Neural crest cell (in vitro differentiated cells): ENCODE measurements at regions not wholly inside any gene's neighbourhood (a gene's known extent, or its start where the extent isn't known, plus 50 kb on each side); places are given as distances from the start of the nearest gene placed in this dataset.

Experiments used
- DNase-seq: peaks from one replicate; pipeline ENCODE4 v3.0.0; 2021; ENCODE audit warnings: low read depth, mixed read lengths, low spot score
- H3K27ac Mint-ChIP-seq: one replicate; pipeline ENCODE4 v1.8.0; 2021; ENCODE audit warnings: mild to moderate bottlenecking, mixed read lengths; ENCODE audit not compliant: unreplicated experiment
- H3K27me3 Mint-ChIP-seq: 2 replicates; pipeline ENCODE4 v1.8.0; 2021; ENCODE audit warnings: low read depth, mild to moderate bottlenecking, mixed read lengths
- H3K36me3 Mint-ChIP-seq: 2 replicates; pipeline ENCODE4 v1.8.0; 2021; ENCODE audit warnings: low read depth, mild to moderate bottlenecking, mixed read lengths
- H3K4me1 Mint-ChIP-seq: 2 replicates; pipeline ENCODE4 v1.8.0; 2021; ENCODE audit warnings: mixed read lengths
- H3K4me3 Mint-ChIP-seq: one replicate; pipeline ENCODE4 v1.8.0; 2021; ENCODE audit warnings: mild to moderate bottlenecking, mixed read lengths
- H3K9me3 Mint-ChIP-seq: 2 replicates; pipeline ENCODE4 v1.8.0; 2021; ENCODE audit warnings: mixed read lengths
- TF ChIP-seq, protein P1 (sequence below): fragments of 200-600 bp; sonication (generic); conservative IDR thresholded peaks from 2 replicates; pipeline ENCODE4 v1.5.0; 2021; ENCODE audit warnings: antibody characterized with exemption, mild to moderate bottlenecking

DNA sequence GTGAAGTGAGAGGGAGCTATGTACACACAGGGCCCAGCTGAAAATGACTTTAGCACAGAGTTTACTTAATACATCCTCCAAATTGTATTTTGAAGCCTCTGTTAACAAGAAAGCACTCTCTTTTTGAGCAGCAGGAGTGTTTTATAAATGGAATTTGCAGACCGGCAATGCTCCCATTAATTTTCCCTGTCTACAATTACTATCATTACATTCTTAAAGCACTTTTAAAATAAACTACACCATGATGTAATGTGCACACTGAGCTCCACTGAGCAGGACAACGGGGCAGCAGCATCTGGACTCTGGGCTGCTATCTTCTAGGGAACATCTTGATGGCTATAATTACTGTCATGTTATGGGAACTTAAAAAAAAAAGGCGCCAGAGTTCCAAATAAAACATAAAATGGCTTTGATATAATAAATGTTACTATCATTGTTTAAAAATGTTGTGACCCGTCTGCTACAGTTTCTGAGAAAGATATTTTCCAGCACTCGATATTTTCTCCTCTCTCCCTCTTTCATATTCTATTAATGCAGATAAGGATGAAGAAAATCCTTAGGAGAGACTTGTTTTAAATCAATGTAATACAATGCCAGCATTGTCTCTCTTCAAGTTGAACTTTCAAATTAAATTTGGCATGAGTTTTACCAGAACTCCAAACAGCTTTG is 150.9 kb downstream of the HLX start:
- Mint-ChIP-seq H3K27me3 (peaks cover 7% of the 10 kb centered on the region), H3K9me3 (no peaks in the 10 kb centered on the region), H3K27ac (no peak overlapping the region), H3K4me3 (no peak overlapping the region), H3K36me3 (no peaks in the 10 kb centered on the region), H3K4me1 (no peaks in the 10 kb centered on the region)
- DNase-seq: no peak
- TF ChIP-seq, protein P1, sequence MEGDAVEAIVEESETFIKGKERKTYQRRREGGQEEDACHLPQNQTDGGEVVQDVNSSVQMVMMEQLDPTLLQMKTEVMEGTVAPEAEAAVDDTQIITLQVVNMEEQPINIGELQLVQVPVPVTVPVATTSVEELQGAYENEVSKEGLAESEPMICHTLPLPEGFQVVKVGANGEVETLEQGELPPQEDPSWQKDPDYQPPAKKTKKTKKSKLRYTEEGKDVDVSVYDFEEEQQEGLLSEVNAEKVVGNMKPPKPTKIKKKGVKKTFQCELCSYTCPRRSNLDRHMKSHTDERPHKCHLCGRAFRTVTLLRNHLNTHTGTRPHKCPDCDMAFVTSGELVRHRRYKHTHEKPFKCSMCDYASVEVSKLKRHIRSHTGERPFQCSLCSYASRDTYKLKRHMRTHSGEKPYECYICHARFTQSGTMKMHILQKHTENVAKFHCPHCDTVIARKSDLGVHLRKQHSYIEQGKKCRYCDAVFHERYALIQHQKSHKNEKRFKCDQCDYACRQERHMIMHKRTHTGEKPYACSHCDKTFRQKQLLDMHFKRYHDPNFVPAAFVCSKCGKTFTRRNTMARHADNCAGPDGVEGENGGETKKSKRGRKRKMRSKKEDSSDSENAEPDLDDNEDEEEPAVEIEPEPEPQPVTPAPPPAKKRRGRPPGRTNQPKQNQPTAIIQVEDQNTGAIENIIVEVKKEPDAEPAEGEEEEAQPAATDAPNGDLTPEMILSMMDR: no peak

DNA sequence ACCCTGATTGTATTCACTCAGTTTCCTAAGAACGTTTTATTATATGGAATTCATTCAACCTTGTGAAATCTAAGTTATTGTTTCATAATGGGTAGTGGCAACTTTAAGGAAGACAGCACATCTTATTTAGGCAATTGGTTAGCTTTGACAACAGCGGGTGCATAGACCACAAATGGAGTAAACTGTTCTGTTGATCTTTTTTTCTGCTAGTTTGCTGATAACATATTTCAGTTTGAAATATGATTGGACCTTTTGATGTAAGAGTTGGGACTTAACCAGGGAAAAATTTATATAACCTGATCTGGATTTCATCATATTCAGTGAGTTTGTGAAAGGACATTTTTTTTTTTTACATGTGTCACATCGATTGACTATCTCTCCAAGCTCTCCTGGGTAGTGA is 151.7 kb downstream of the HLX start:
- TF ChIP-seq, protein P1: no peak
- Mint-ChIP-seq H3K4me3 (no peak overlapping the region), H3K27me3 (peaks cover 7% of the 10 kb centered on the region), H3K9me3 (no peaks in the 10 kb centered on the region), H3K36me3 (no peaks in the 10 kb centered on the region), H3K27ac (no peak overlapping the region), H3K4me1 (no peaks in the 10 kb centered on the region)
- DNase-seq: no peak

DNA sequence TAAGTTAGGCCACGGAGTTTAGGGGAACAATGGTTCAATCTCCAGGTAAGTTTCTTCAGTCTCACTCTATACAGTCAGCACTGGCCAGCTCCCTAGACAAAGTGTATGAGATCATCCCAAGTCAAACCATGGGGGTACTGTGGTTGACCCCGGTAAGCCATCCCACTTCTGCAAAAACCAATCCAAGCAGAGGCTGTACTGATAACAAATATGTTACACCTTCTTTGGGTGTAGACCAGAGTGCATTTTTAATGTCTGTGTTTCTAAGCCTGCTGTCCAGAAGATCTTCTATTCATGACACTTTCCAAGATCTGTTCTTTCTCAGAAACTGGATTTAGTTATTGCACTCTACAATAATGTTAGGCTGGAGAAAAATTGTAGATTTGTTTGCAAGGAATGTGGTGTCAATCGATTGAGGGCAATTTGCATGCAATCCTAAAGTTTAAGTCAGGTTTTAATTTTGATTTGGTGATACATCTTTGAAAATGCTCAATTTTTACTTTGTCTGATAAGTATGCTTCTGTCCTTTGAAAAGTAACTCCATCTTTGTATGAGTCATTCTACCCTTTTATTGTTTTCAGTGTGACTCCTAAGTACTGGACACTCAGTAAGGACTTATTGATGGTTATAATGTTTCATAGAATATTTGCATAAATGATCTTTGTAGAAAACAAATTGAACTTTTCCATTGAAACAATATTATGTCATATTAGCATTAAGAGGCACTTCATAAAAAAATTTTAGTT is 152.4 kb downstream of the HLX start:
- no peaks in the 10 kb centered on the region for H3K4me1 Mint-ChIP-seq
- no peak overlapping the region for H3K4me3 Mint-ChIP-seq
- H3K27me3 Mint-ChIP-seq: peaks cover 4% of the 10 kb centered on the region
- H3K36me3 Mint-ChIP-seq: no peaks in the 10 kb centered on the region
- no peak overlapping the region for H3K27ac Mint-ChIP-seq
- no peak for DNase-seq
- no peaks in the 10 kb centered on the region for H3K9me3 Mint-ChIP-seq
- TF ChIP-seq, protein P1: no peak

DNA sequence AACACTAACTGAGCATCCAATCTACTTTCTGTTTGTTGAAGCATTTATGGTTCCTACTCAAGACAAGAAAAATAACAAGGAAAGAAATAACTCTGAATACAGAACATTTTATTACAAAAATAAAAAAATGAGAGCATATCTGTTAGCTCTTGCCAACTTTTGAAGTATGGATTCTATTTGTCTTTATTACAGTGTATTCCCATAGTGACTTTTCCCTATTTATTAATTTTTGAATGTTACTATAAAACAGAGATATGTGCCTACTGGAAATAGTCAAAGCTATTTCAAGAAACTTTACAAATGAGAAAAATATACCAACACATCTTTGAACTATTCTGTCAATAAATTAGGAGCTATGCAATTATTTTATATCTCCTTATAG is 153.0 kb downstream of the HLX start:
- Mint-ChIP-seq H3K4me3 (no peak overlapping the region), H3K27ac (no peak overlapping the region), H3K9me3 (no peaks in the 10 kb centered on the region), H3K27me3 (peaks cover 2% of the 10 kb centered on the region), H3K36me3 (no peaks in the 10 kb centered on the region), H3K4me1 (no peaks in the 10 kb centered on the region)
- DNase-seq: no peak
- TF ChIP-seq, protein P1: no peak

DNA sequence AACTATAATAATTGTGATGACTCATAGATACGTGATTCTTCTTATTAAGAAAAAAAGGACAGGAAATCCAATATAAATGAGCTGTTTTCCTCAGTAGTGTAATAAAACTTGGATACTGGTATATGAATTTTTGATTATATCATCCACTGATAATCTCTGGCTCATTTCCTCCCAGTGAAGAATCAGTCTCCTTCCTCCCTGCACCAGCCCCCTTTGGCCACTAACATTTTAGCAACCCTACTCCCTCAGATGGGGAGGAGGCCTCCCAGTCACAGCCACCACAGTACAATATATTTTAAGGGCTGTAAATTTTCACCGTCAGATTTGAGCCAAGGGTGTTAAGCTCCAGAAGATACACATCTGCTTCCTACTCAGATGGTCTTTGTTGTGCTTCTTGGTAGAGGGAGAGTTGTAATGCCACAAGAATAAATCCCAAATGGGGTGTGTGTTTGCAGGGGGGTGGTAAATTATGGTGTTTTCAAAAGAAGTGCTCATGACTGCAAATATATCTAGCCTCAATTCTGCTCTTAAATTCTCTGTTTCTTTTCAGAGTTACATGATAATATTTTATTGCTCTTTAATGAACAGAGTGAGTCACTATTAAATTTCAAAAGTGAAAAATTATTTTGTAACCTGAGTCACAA is 153.5 kb downstream of the HLX start:
- Mint-ChIP-seq H3K36me3 (no peaks in the 10 kb centered on the region), H3K27ac (no peak overlapping the region), H3K27me3 (peaks cover 2% of the 10 kb centered on the region), H3K4me3 (no peak overlapping the region), H3K4me1 (no peaks in the 10 kb centered on the region), H3K9me3 (no peaks in the 10 kb centered on the region)
- TF ChIP-seq, protein P1: no peak
- no peak for DNase-seq
